Trophoblast cell (in vitro differentiated cells and primary cell): ENCODE measurements at regions not wholly inside any gene's neighbourhood (a gene's known extent, or its start where the extent isn't known, plus 50 kb on each side); places are given as distances from the start of the nearest gene placed in this dataset.
"Not testable (repeated sequence)": the region's sequence is repeated elsewhere in the genome, so short reads cannot be mapped to it uniquely, and the experiment has no call there.

Experiments used
- DNase-seq, 2 donors: peaks; one replicate each; pipeline ENCODE4 v3.0.0-alpha.2; 2016
- H2AFZ ChIP-seq: 2 replicates; pipeline ENCODE4 v1.6.1; 2013; ENCODE audit warnings: low read length, moderate library complexity, mild to moderate bottlenecking; ENCODE audit not compliant: insufficient read depth, poor library complexity
- H2AK5ac ChIP-seq: 2 replicates; pipeline ENCODE4 v1.6.1; 2013; ENCODE audit warnings: mild to moderate bottlenecking, low read length
- H2BK120ac ChIP-seq: 2 replicates; pipeline ENCODE4 v1.6.1; 2013; ENCODE audit warnings: low read length, mild to moderate bottlenecking, moderate library complexity; ENCODE audit not compliant: insufficient read depth, poor library complexity
- H2BK12ac ChIP-seq: 2 replicates; pipeline ENCODE4 v1.6.1; 2013; ENCODE audit warnings: mild to moderate bottlenecking, low read length, moderate library complexity
- H2BK5ac ChIP-seq: 2 replicates; pipeline ENCODE4 v1.6.1; 2013; ENCODE audit warnings: low read length, low read depth, moderate library complexity, mild to moderate bottlenecking; ENCODE audit not compliant: poor library complexity
- H3K14ac ChIP-seq: 2 replicates; pipeline ENCODE4 v1.6.1; 2013; ENCODE audit warnings: mild to moderate bottlenecking, low read length
- H3K18ac ChIP-seq: 2 replicates; pipeline ENCODE4 v1.6.1; 2013; ENCODE audit warnings: mild to moderate bottlenecking, low read length
- H3K23ac ChIP-seq: 2 replicates; pipeline ENCODE4 v1.6.1; 2013; ENCODE audit warnings: low read length
- H3K27ac ChIP-seq: 2 replicates; pipeline ENCODE4 v1.5.1; 2013; ENCODE audit warnings: low read depth, mild to moderate bottlenecking, inconsistent platforms, low read length, moderate library complexity
- H3K27me3 ChIP-seq: 2 replicates; pipeline ENCODE4 v1.6.1; 2013; ENCODE audit warnings: inconsistent platforms, mild to moderate bottlenecking, low read length, moderate library complexity; ENCODE audit not compliant: insufficient read depth
- H3K36me3 ChIP-seq, 2 experiments: 1 replicate in 1 of 2; 2 replicates in 1 of 2; pipeline ENCODE4 v1.6.1; 2013; ENCODE audit warnings: low read length in 2 of 2, mild to moderate bottlenecking in 2 of 2, moderate library complexity in 1 of 2; ENCODE audit not compliant: insufficient read depth in 2 of 2, control insufficient read depth in 1 of 2
- H3K4ac ChIP-seq: 2 replicates; pipeline ENCODE4 v1.6.1; 2013; ENCODE audit warnings: low read depth, mild to moderate bottlenecking, low read length, moderate library complexity
- H3K4me1 ChIP-seq, 2 experiments: 1 replicate in 1 of 2; 2 replicates in 1 of 2; pipeline ENCODE4 v1.6.1; 2013; ENCODE audit warnings: low read length in 2 of 2, mild to moderate bottlenecking in 2 of 2, moderate library complexity in 1 of 2; ENCODE audit not compliant: insufficient read depth in 2 of 2, control insufficient read depth in 1 of 2
- H3K4me2 ChIP-seq: 2 replicates; pipeline ENCODE4 v1.6.1; 2013; ENCODE audit warnings: inconsistent platforms, mild to moderate bottlenecking, low read length, moderate library complexity
- H3K4me3 ChIP-seq: 2 replicates; pipeline ENCODE4 v1.5.1; 2013; ENCODE audit warnings: mild to moderate bottlenecking, low read depth, low read length, inconsistent platforms
- H3K79me1 ChIP-seq: one replicate; pipeline ENCODE4 v1.6.1; 2013; ENCODE audit warnings: low read length
- H3K79me2 ChIP-seq: 2 replicates; pipeline ENCODE4 v1.6.1; 2013; ENCODE audit warnings: low read length, mild to moderate bottlenecking; ENCODE audit not compliant: control insufficient read depth, insufficient read depth, poor library complexity
- H3K9ac ChIP-seq: 2 replicates; pipeline ENCODE4 v1.6.1; 2013; ENCODE audit warnings: mild to moderate bottlenecking, low read length
- H3K9me3 ChIP-seq: 2 replicates; pipeline ENCODE4 v1.6.1; 2013; ENCODE audit warnings: low read depth, mild to moderate bottlenecking, control low read depth, inconsistent platforms, low read length; ENCODE audit not compliant: insufficient read depth
- H4K12ac ChIP-seq: 2 replicates; pipeline ENCODE4 v1.6.1; 2013; ENCODE audit warnings: low read depth, mild to moderate bottlenecking, low read length, moderate library complexity
- H4K8ac ChIP-seq: 2 replicates; pipeline ENCODE4 v1.6.1; 2013; ENCODE audit warnings: low read depth, mild to moderate bottlenecking, low read length, moderate library complexity
- H4K91ac ChIP-seq: one replicate; pipeline ENCODE4 v1.6.1; 2013; ENCODE audit warnings: low read depth, mild to moderate bottlenecking, low read length, moderate library complexity
- WGBS: extraction: QIAGEN DNeasy Blood & Tissue Kit; methylation state at CpG from one replicate; pipeline ENCODE4 v1.1.7; 2013; ENCODE audit warnings: missing lambda C conversion rate; ENCODE audit not compliant: insufficient read length, insufficient coverage; ENCODE audit errors: extremely low coverage; 5-methylcytosine and 5-hydroxymethylcytosine counted together

GRCh38 chr16:58793366-58793765 is 59.2 kb upstream of the GOT2 start:
- Histone ChIP-seq H3K4me2 (no peak overlapping the region), H3K9me3 (no peaks in the 10 kb centered on the region), H3K79me2 (no peaks in the 10 kb centered on the region), H3K23ac (no peak overlapping the region), H4K12ac (no peak overlapping the region), H2AFZ (no peak overlapping the region), H3K36me3 (no peaks in the 10 kb centered on the region), H3K18ac (no peak overlapping the region), H3K4me3 (no peak overlapping the region), H2BK120ac (no peak overlapping the region), H3K4me1 (no peaks in the 10 kb centered on the region), H3K4ac (no peak overlapping the region), H2BK12ac (no peak overlapping the region), H3K27ac (no peak overlapping the region), H3K79me1 (no peaks in the 10 kb centered on the region), H3K27me3 (no peaks in the 10 kb centered on the region), H4K91ac (no peak overlapping the region), H2BK5ac (no peak overlapping the region), H4K8ac (no peak overlapping the region), H3K14ac (no peak overlapping the region), H2AK5ac (no peak overlapping the region), H3K9ac (no peak overlapping the region)
- DNase-seq, result no peak
- WGBS, result no CpG with 5 or more reads among the region's 1 CpG

DNA sequence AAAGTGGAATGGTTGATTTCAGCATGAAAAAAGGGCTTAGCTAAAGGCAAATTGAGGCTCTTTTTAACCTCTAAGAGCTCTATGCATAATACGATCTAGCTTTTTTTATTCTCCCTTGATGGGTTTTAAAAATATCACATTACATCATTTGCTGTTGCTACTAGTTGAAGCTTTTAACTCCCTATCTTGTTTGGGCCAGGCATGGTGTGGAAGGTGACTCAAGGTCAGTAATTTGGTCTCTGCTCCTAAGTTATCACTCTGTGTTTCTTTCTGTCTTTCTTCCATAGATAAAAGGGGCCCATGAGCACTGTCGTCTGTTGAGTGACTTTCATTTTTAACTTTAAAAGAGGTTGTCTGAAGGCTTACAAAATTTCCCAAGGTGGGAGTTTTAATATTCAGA is 58.1 kb upstream of the GOT2 start:
- H3K9ac ChIP-seq, result no peak overlapping the region
- H3K4me1 ChIP-seq, result no peaks in the 10 kb centered on the region
- H3K9me3 ChIP-seq, result no peaks in the 10 kb centered on the region
- no peak overlapping the region for H2BK120ac ChIP-seq
- no peaks in the 10 kb centered on the region for H3K27me3 ChIP-seq
- no peak overlapping the region for H2AK5ac ChIP-seq
- no peaks in the 10 kb centered on the region for H3K79me2 ChIP-seq
- no peak overlapping the region for H4K91ac ChIP-seq
- H3K23ac ChIP-seq, result no peak overlapping the region
- H3K4me2 ChIP-seq, result no peak overlapping the region
- H3K27ac ChIP-seq, result no peak overlapping the region
- no peak overlapping the region for H3K4me3 ChIP-seq
- H3K36me3 ChIP-seq, result no peaks in the 10 kb centered on the region
- no peak for DNase-seq
- H3K14ac ChIP-seq, result no peak overlapping the region
- whole genome bisulfite sequencing, result no CpG with 5 or more reads among the region's 2 CpGs
- no peak overlapping the region for H2AFZ ChIP-seq
- H3K4ac ChIP-seq, result no peak overlapping the region
- H4K8ac ChIP-seq, result no peak overlapping the region
- no peak overlapping the region for H2BK12ac ChIP-seq
- no peak overlapping the region for H2BK5ac ChIP-seq
- H4K12ac ChIP-seq, result no peak overlapping the region
- no peaks in the 10 kb centered on the region for H3K79me1 ChIP-seq
- no peak overlapping the region for H3K18ac ChIP-seq

DNA sequence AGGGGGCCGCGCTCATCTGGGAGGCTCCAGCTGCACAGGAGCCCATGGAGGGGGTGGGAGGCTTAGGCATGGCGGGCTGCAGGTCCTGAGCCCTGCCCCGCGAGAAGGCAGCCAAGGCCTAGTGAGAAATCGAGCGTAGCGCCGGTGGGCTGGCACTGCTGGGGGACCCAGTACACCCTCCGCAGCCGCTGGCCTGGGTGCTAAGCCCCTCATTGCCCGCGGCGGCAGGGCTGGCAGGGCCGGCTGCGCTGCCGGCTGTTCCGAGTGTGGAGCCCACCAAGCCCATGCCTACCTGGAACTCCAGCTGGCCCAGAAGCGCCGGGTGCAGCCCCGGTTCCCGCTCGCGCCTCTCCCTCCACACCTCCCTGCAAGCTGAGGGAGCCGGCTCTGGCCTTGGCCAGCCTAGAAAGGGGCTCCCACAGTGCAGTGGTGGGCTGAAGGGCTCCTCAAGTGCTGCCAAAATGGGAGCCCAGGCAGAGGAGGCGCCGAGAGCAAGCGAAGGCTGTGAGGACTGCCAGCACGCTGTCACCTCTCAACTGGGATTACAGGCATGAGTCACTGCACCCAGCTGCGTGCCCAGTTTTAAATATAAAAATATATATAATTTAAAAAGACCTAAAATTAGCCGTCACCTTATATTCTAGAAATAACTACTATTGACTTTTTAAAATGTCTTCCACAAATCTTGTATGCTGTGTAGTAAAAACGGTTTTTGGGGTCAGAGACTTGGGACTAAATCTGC is 56.9 kb upstream of the GOT2 start:
- not testable (repeated sequence) for H2AFZ ChIP-seq, H2BK120ac ChIP-seq, H3K4ac ChIP-seq, H3K14ac ChIP-seq, H3K27ac ChIP-seq, H3K79me1 ChIP-seq, H3K9ac ChIP-seq, H4K91ac ChIP-seq, H3K79me2 ChIP-seq, H3K36me3 ChIP-seq, H3K9me3 ChIP-seq, H2BK12ac ChIP-seq, H2BK5ac ChIP-seq, H4K8ac ChIP-seq, H3K18ac ChIP-seq, H4K12ac ChIP-seq, H3K4me2 ChIP-seq, H3K23ac ChIP-seq, H3K4me3 ChIP-seq, H3K4me1 ChIP-seq, DNase-seq, H3K27me3 ChIP-seq, H2AK5ac ChIP-seq
- no CpG with 5 or more reads among the region's 32 CpGs for WGBS

DNA sequence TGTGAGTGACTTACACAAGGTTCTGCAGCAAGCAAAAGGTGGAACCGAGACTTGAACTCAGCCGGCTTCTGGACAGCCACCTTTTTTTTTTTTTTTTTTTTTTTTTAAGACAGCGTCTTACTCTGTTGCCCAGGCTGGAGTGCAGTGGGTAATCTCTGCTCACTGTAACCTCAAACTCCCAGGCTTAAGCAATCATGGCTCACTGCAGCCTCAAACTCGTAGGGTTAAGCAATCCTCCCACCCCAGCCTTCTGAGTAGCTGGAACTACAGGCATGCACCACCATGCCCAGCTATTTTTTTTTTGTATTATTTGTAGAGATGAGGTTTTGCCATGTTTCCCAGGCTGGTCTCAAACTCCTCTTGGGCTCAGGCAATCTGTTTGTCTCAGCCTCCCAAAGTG is 55.2 kb upstream of the GOT2 start:
- H2BK12ac ChIP-seq, result no peak overlapping the region
- H3K23ac ChIP-seq, result no peak overlapping the region
- no peak overlapping the region for H3K18ac ChIP-seq
- no peaks in the 10 kb centered on the region for H3K79me2 ChIP-seq
- H4K91ac ChIP-seq, result no peak overlapping the region
- no peak overlapping the region for H3K4me3 ChIP-seq
- H4K8ac ChIP-seq, result no peak overlapping the region
- no peak overlapping the region for H3K14ac ChIP-seq
- no peak overlapping the region for H3K4ac ChIP-seq
- no peak overlapping the region for H4K12ac ChIP-seq
- H3K9me3 ChIP-seq, result no peaks in the 10 kb centered on the region
- no peaks in the 10 kb centered on the region for H3K4me1 ChIP-seq
- no peak overlapping the region for H3K4me2 ChIP-seq
- H3K27me3 ChIP-seq, result no peaks in the 10 kb centered on the region
- no peak overlapping the region for H3K9ac ChIP-seq
- H3K27ac ChIP-seq, result no peak overlapping the region
- no CpG with 5 or more reads among the region's 4 CpGs for WGBS
- no peaks in the 10 kb centered on the region for H3K36me3 ChIP-seq
- H2BK120ac ChIP-seq, result no peak overlapping the region
- no peak overlapping the region for H2BK5ac ChIP-seq
- no peak overlapping the region for H2AK5ac ChIP-seq
- no peak for DNase-seq
- no peaks in the 10 kb centered on the region for H3K79me1 ChIP-seq
- H2AFZ ChIP-seq, result no peak overlapping the region
